ENCODE measurements at regions not wholly inside any gene's neighbourhood (a gene's known extent, or its start where the extent isn't known, plus 50 kb on each side); places are given as distances from the start of the nearest gene placed in this dataset.

GRCh38 chr6:67664942-67665341, 970.1 kb upstream of the ADGRB3 start:
- no peaks in the 10 kb centered on the region for H3K4me1 ChIP-seq
- no peak overlapping the region for H3K27ac ChIP-seq
- TF ChIP-seq POLR2A (IDR thresholded peaks at IDR 0.05) (no peak), CTCF (IDR thresholded peaks at IDR 0.05) (no peak), POLR2AphosphoS5 (IDR thresholded peaks at IDR 0.05; ENCODE audit: insufficient read depth in 1 of 2, low read depth in 1 of 2) (no peak)
- H3K9me3 ChIP-seq, result no peaks in the 10 kb centered on the region
- intact Hi-C loops (cut with DNase I), result no loop called here
- H3K4me3 ChIP-seq, result no peak overlapping the region
- H3K27me3 ChIP-seq, result no peaks in the 10 kb centered on the region
- no peak for DNase-seq (ENCODE audit: extremely low spot score in 2 of 2)
- H3K36me3 ChIP-seq, result no peaks in the 10 kb centered on the region

GRCh38 chr6:67663105-67663895, 971.8 kb upstream of the ADGRB3 start:
- Histone ChIP-seq H3K27ac (no peak overlapping the region), H3K27me3 (no peaks in the 10 kb centered on the region), H3K36me3 (no peaks in the 10 kb centered on the region), H3K4me1 (no peaks in the 10 kb centered on the region), H3K4me3 (no peak overlapping the region), H3K9me3 (no peaks in the 10 kb centered on the region)
- intact Hi-C loops (cut with DNase I), result no loop called here
- no peak for TF ChIP-seq POLR2A (IDR thresholded peaks at IDR 0.05)
- no peak for TF ChIP-seq CTCF (IDR thresholded peaks at IDR 0.05)
- no peak for TF ChIP-seq POLR2AphosphoS5 (IDR thresholded peaks at IDR 0.05; ENCODE audit: insufficient read depth in 1 of 2, low read depth in 1 of 2)
- no peak for DNase-seq (ENCODE audit: extremely low spot score in 2 of 2)

GRCh38 chr6:67653561-67653960, 981.5 kb upstream of the ADGRB3 start:
- no peak for DNase-seq (ENCODE audit: extremely low spot score in 2 of 2)
- Histone ChIP-seq H3K27ac (no peak overlapping the region), H3K9me3 (no peaks in the 10 kb centered on the region), H3K27me3 (no peaks in the 10 kb centered on the region), H3K36me3 (no peaks in the 10 kb centered on the region), H3K4me3 (no peak overlapping the region), H3K4me1 (no peaks in the 10 kb centered on the region)
- intact Hi-C loops (cut with DNase I), result no loop called here
- no peak for TF ChIP-seq POLR2A (IDR thresholded peaks at IDR 0.05)
- TF ChIP-seq CTCF (IDR thresholded peaks at IDR 0.05), result no peak
- no peak for TF ChIP-seq POLR2AphosphoS5 (IDR thresholded peaks at IDR 0.05; ENCODE audit: insufficient read depth in 1 of 2, low read depth in 1 of 2)

GRCh38 chr6:67646550-67646949, 988.5 kb upstream of the ADGRB3 start:
- Histone ChIP-seq H3K27me3 (no peaks in the 10 kb centered on the region), H3K36me3 (no peaks in the 10 kb centered on the region), H3K9me3 (no peaks in the 10 kb centered on the region), H3K27ac (no peak overlapping the region), H3K4me1 (no peaks in the 10 kb centered on the region), H3K4me3 (no peak overlapping the region)
- DNase-seq (ENCODE audit: extremely low spot score in 2 of 2), result no peak
- intact Hi-C loops (cut with DNase I), result no loop called here
- TF ChIP-seq POLR2AphosphoS5 (IDR thresholded peaks at IDR 0.05; ENCODE audit: insufficient read depth in 1 of 2, low read depth in 1 of 2) (no peak), CTCF (IDR thresholded peaks at IDR 0.05) (no peak), POLR2A (IDR thresholded peaks at IDR 0.05) (no peak)

- Histone ChIP-seq H3K27ac (no peak overlapping the region), H3K36me3 (no peaks in the 10 kb centered on the region), H3K27me3 (no peaks in the 10 kb centered on the region), H3K4me1 (no peaks in the 10 kb centered on the region), H3K4me3 (no peak overlapping the region), H3K9me3 (no peaks in the 10 kb centered on the region)
- TF ChIP-seq POLR2A (IDR thresholded peaks at IDR 0.05) (no peak), POLR2AphosphoS5 (IDR thresholded peaks at IDR 0.05; ENCODE audit: insufficient read depth in 1 of 2, low read depth in 1 of 2) (no peak), CTCF (IDR thresholded peaks at IDR 0.05) (no peak)
- DNase-seq (ENCODE audit: extremely low spot score in 2 of 2), result no peak
- intact Hi-C loops (cut with DNase I), result no loop called here
Measured at GRCh38 chr6:67643281-67643680, 991.8 kb upstream of the ADGRB3 start.

Data from vagina (tissue), 2 donors.